ENCODE measurements at regions not wholly inside any gene's neighbourhood (a gene's known extent, or its start where the extent isn't known, plus 50 kb on each side); places are given as distances from the start of the nearest gene placed in this dataset.

- DNase-seq (ENCODE audit: low spot score), result no peak
These were observed 1008.8 kb upstream of the PABPC4L start for GRCh38 chr4:135210341-135210740.

- no peak for DNase-seq (ENCODE audit: low spot score)
These were observed 1005.9 kb upstream of the PABPC4L start for GRCh38 chr4:135207531-135207930.

- no peak for DNase-seq (ENCODE audit: low spot score)
These were observed 1002.7 kb upstream of the PABPC4L start for GRCh38 chr4:135204311-135204710.

GRCh38 chr4:135201081-135201480 lies 999.5 kb upstream of the PABPC4L start:
- no peak for DNase-seq (ENCODE audit: low spot score)

- DNase-seq (ENCODE audit: low spot score), result no peak
These were observed 996.1 kb upstream of the PABPC4L start for GRCh38 chr4:135197641-135198040.

- DNase-seq (ENCODE audit: low spot score), result no peak
These were observed 992.9 kb upstream of the PABPC4L start for GRCh38 chr4:135194477-135194876.

- DNase-seq (ENCODE audit: low spot score), result no peak
These were observed 991.4 kb upstream of the PABPC4L start for GRCh38 chr4:135192751-135193535.

GRCh38 chr4:135191596-135191995 lies 990.0 kb upstream of the PABPC4L start:
- DNase-seq (ENCODE audit: low spot score), result no peak

- no peak for DNase-seq (ENCODE audit: low spot score)
These were observed 984.4 kb upstream of the PABPC4L start for GRCh38 chr4:135186002-135186401.

GRCh38 chr4:135185256-135185655 lies 983.7 kb upstream of the PABPC4L start:
- no peak for DNase-seq (ENCODE audit: low spot score)

- no peak for DNase-seq (ENCODE audit: low spot score)
These were observed 983.1 kb upstream of the PABPC4L start for GRCh38 chr4:135184715-135185114.

GRCh38 chr4:135177321-135177720 lies 975.7 kb upstream of the PABPC4L start:
- DNase-seq (ENCODE audit: low spot score), result no peak

- DNase-seq (ENCODE audit: low spot score), result no peak
These were observed 965.1 kb upstream of the PABPC4L start for GRCh38 chr4:135166661-135167060.

GRCh38 chr4:135164601-135165000 lies 963.0 kb upstream of the PABPC4L start:
- DNase-seq (ENCODE audit: low spot score), result no peak

GRCh38 chr4:135144498-135144897 lies 942.9 kb upstream of the PABPC4L start:
- DNase-seq (ENCODE audit: low spot score), result no peak

GRCh38 chr4:135124196-135124595 lies 922.6 kb upstream of the PABPC4L start:
- no peak for DNase-seq (ENCODE audit: low spot score)

- DNase-seq (ENCODE audit: low spot score), result no peak
These were observed 922.0 kb upstream of the PABPC4L start for GRCh38 chr4:135123632-135124031.

- DNase-seq (ENCODE audit: low spot score), result no peak
These were observed 920.9 kb upstream of the PABPC4L start for GRCh38 chr4:135122457-135122856.

- DNase-seq (ENCODE audit: low spot score), result no peak
These were observed 918.6 kb upstream of the PABPC4L start for GRCh38 chr4:135120195-135120594.

GRCh38 chr4:135114079-135114478 lies 912.5 kb upstream of the PABPC4L start:
- DNase-seq (ENCODE audit: low spot score), result no peak

- DNase-seq (ENCODE audit: low spot score), result no peak
These were observed 896.5 kb upstream of the PABPC4L start for GRCh38 chr4:135098061-135098460.

- DNase-seq (ENCODE audit: low spot score), result no peak
These were observed 871.8 kb upstream of the PABPC4L start for GRCh38 chr4:135073389-135073788.

- DNase-seq (ENCODE audit: low spot score), result no peak
These were observed 871.0 kb upstream of the PABPC4L start for GRCh38 chr4:135072553-135072952.

GRCh38 chr4:135065366-135065765 lies 863.8 kb upstream of the PABPC4L start:
- no peak for DNase-seq (ENCODE audit: low spot score)

All from kidney capillary endothelial cell (primary cell).